22Rv1 (cell line): ENCODE measurements at regions not wholly inside any gene's neighbourhood (a gene's known extent, or its start where the extent isn't known, plus 50 kb on each side); places are given as distances from the start of the nearest gene placed in this dataset.

ENCODE experiments used
- ZFX ChIP-seq: fragments of 450-650 bp; IDR thresholded peaks from 2 replicates; pipeline ENCODE4 v1.6.1; 2017; ENCODE audit warnings: antibody characterized with exemption, borderline replicate concordance
- TF ChIP-seq, protein P1 (sequence below): fragments of 450-650 bp; IDR thresholded peaks from 2 replicates; pipeline ENCODE4 v1.5.1; 2017; ENCODE audit warnings: mild to moderate bottlenecking

GRCh38 chr3:152056073-152056472, 182.6 kb downstream of the SUCNR1 start:
- TF ChIP-seq, protein P1, sequence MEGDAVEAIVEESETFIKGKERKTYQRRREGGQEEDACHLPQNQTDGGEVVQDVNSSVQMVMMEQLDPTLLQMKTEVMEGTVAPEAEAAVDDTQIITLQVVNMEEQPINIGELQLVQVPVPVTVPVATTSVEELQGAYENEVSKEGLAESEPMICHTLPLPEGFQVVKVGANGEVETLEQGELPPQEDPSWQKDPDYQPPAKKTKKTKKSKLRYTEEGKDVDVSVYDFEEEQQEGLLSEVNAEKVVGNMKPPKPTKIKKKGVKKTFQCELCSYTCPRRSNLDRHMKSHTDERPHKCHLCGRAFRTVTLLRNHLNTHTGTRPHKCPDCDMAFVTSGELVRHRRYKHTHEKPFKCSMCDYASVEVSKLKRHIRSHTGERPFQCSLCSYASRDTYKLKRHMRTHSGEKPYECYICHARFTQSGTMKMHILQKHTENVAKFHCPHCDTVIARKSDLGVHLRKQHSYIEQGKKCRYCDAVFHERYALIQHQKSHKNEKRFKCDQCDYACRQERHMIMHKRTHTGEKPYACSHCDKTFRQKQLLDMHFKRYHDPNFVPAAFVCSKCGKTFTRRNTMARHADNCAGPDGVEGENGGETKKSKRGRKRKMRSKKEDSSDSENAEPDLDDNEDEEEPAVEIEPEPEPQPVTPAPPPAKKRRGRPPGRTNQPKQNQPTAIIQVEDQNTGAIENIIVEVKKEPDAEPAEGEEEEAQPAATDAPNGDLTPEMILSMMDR = no peak
- no peak for TF ChIP-seq ZFX
